K562 (cell line): ENCODE measurements at regions not wholly inside any gene's neighbourhood (a gene's known extent, or its start where the extent isn't known, plus 50 kb on each side); places are given as distances from the start of the nearest gene placed in this dataset.

Source experiments
- ATAC-seq: fragments of 200-7000 bp; cut with Tn5 transposase; 3 replicates; pipeline ENCODE4 v1.9.1; 2020; ENCODE audit warnings: moderate library complexity
- BruUV-seq: library from RNA; stranded (reverse); fragments of 400-500 nt; replicated peaks from 2 replicates; lab custom pipeline; 2021; lab: Mats Ljungman, UMichigan
- CTCF ChIA-PET: fragments of 300-600 bp; formaldehyde crosslinking; extraction: SDS; loops from one replicate; lab custom pipeline; 2021; ENCODE audit warnings: low intra/inter-chr PET ratio; lab: Yijun Ruan, JAX
- POLR2A ChIA-PET: fragments of 300-600, 350-650 bp; sonication (Branson Sonifier 250); formaldehyde crosslinking; extraction: SDS; loops from one replicate; lab custom pipeline; 2021; ENCODE audit warnings: antibody characterized with exemption, inconsistent platforms; lab: Yijun Ruan, JAX
- DNase-seq, 4 experiments: peaks; one replicate each; pipeline versions ENCODE4 v3.0.0 to v3.0.0-alpha.2; 2011 to 2018; ENCODE audit warnings: low spot score in 3 of 4, mixed read lengths in 3 of 4; ENCODE audit errors: extremely low read depth in 1 of 4
- FAIRE-seq: peaks from 2 replicates; lab custom pipeline; 2011; peaks lifted over from hg19 to GRCh38; lab: Jason Lieb, UNC
- H2AFZ ChIP-seq: 2 replicates; pipeline ENCODE4 v1.6.0; 2011; ENCODE audit warnings: low read depth, low read length, control low read depth, inconsistent platforms
- H3K27ac ChIP-seq: fragments of 200-600 bp; 3 replicates; pipeline ENCODE4 v1.8.0; 2011; ENCODE audit warnings: low read depth, mild to moderate bottlenecking, control low read depth, inconsistent platforms, low read length, moderate library complexity, mixed read lengths; ENCODE audit errors: extremely low read depth
- H3K27me3 ChIP-seq, 2 experiments: fragments of 300-600 bp in 1 of 2; 2 replicates in 1 of 2; 3 replicates in 1 of 2; pipeline versions ENCODE4 v1.6.0 to v1.8.0; 2011; ENCODE audit warnings: inconsistent platforms in 2 of 2, low read length in 2 of 2, mild to moderate bottlenecking in 1 of 2, mixed read lengths in 1 of 2, moderate library complexity in 1 of 2; ENCODE audit not compliant: control insufficient read depth in 2 of 2, insufficient read depth in 2 of 2
- H3K36me3 ChIP-seq: fragments of 300-600 bp; 3 replicates; pipeline ENCODE4 v1.8.0; 2011; ENCODE audit warnings: mild to moderate bottlenecking, low read length, inconsistent platforms; ENCODE audit not compliant: control insufficient read depth, insufficient read depth
- H3K4me1 ChIP-seq, 2 experiments: fragments of 200-600 bp in 1 of 2; replicated peaks in 1 of 2; 2 replicates in 1 of 2; 3 replicates in 1 of 2; pipeline versions ENCODE4 v1.5.1 to v1.8.0; 2011; ENCODE audit warnings: inconsistent platforms in 2 of 2, low read length in 2 of 2, mild to moderate bottlenecking in 1 of 2, mixed read lengths in 1 of 2, moderate library complexity in 1 of 2; ENCODE audit not compliant: control insufficient read depth in 2 of 2, insufficient read depth in 2 of 2
- H3K4me2 ChIP-seq: 2 replicates; pipeline ENCODE4 v1.6.1; 2011; ENCODE audit warnings: low read length, control low read depth, inconsistent platforms, mixed read lengths; ENCODE audit not compliant: insufficient read depth
- H3K4me3 ChIP-seq: fragments of 200-600 bp; sonication (generic), shearing (Covaris generic); 2 replicates; pipeline ENCODE4 v1.5.1; 2016; ENCODE audit warnings: control low read depth, inconsistent platforms
- H3K79me2 ChIP-seq: fragments of 200-600 bp; 3 replicates; pipeline ENCODE4 v1.8.0; 2011; ENCODE audit warnings: low read length, inconsistent platforms; ENCODE audit not compliant: control insufficient read depth, insufficient read depth
- H3K9ac ChIP-seq, 2 experiments: 2 replicates each; pipeline versions ENCODE4 v1.6.0 to v1.6.1; 2011; ENCODE audit warnings: low read depth in 2 of 2, low read length in 2 of 2, control low read depth in 1 of 2, inconsistent platforms in 1 of 2, mild to moderate bottlenecking in 1 of 2, mixed read lengths in 1 of 2; ENCODE audit not compliant: insufficient read depth in 1 of 2
- H3K9me1 ChIP-seq: one replicate; pipeline ENCODE4 v1.6.0; 2011; ENCODE audit warnings: inconsistent platforms, mild to moderate bottlenecking, low read length, moderate library complexity; ENCODE audit not compliant: control insufficient read depth, insufficient read depth
- H3K9me3 ChIP-seq: replicated peaks from 2 replicates; pipeline ENCODE4 v1.5.1; 2011; ENCODE audit warnings: low read depth, low read length, inconsistent platforms; ENCODE audit not compliant: control insufficient read depth, insufficient read depth
- H4K20me1 ChIP-seq: replicated peaks from 2 replicates; pipeline ENCODE4 v1.6.1; 2011; ENCODE audit warnings: low read length, inconsistent platforms, mixed read lengths; ENCODE audit not compliant: control insufficient read depth, insufficient read depth
- CBX5 ChIP-seq: IDR thresholded peaks from 2 replicates; pipeline ENCODE4 v1.6.1; 2014; ENCODE audit warnings: low read depth, borderline replicate concordance
- DPF2 ChIP-seq: fragments of 450-650 bp; IDR thresholded peaks from 2 replicates; pipeline ENCODE4 v1.6.1; 2016
- FIP1L1 ChIP-seq: fragments of 200-400 bp; formaldehyde crosslinking; IDR thresholded peaks from 2 replicates; pipeline ENCODE4 v1.6.1; 2018; ENCODE audit warnings: mild to moderate bottlenecking, low read depth, low read length; ENCODE audit not compliant: poor library complexity, severe bottlenecking
- FOXK2 ChIP-seq, 2 experiments: fragments of 450-650 bp; IDR thresholded peaks in 1 of 2; conservative IDR thresholded peaks in 1 of 2; 2 replicates each; pipeline ENCODE4 v1.6.1; 2016; ENCODE audit warnings: low read depth in 2 of 2, mild to moderate bottlenecking in 1 of 2
- MXI1 ChIP-seq: IDR thresholded peaks from 2 replicates; pipeline ENCODE4 v1.6.1; 2011; ENCODE audit warnings: low read depth, mild to moderate bottlenecking, improper control_type of control experiment, low read length
- PKNOX1 ChIP-seq: fragments of 450-650 bp; IDR thresholded peaks from 2 replicates; pipeline ENCODE4 v1.6.1; 2016
- RFX7 ChIP-seq: fragments of 250-450 bp; sonication (Bioruptor Pico); IDR thresholded peaks from 2 replicates; pipeline ENCODE4 v1.5.1; 2021; ENCODE audit warnings: mild to moderate bottlenecking
- ZNF609 ChIP-seq: sonication (generic); formaldehyde crosslinking; IDR thresholded peaks from 2 replicates; pipeline ENCODE4 v1.8.1; 2023; ENCODE audit warnings: missing genetic modification reagents, mild to moderate bottlenecking, borderline replicate concordance
- WGBS: fragments of 100-300 bp; shearing (Covaris generic); methylation state at CpG from one replicate; pipeline ENCODE4 v1.1.6; 2016; ENCODE audit warnings: low coverage, mixed read lengths; ENCODE audit not compliant: insufficient coverage; ENCODE audit errors: missing lambda C conversion rate; 5-methylcytosine and 5-hydroxymethylcytosine counted together
- in situ Hi-C: fragments of 300-500 bp; cut with MboI; formaldehyde crosslinking; loops from 4 replicates; pipeline ENCODE4 v1.15.0; 2018; ENCODE audit warnings: inconsistent platforms, mixed read lengths
- intact Hi-C: fragments of 100-400 bp; cut with micrococcal nuclease; formaldehyde crosslinking; loops from 2 replicates; pipeline ENCODE4 v1.14.2; 2022
- TF ChIP-seq, protein P1 (sequence below): fragments of 200-800 bp; sonication (Bioruptor generic); IDR thresholded peaks from 2 replicates; pipeline ENCODE4 v1.6.1; 2017; ENCODE audit warnings: missing genetic modification characterization, missing compliant biosample characterization

DNA sequence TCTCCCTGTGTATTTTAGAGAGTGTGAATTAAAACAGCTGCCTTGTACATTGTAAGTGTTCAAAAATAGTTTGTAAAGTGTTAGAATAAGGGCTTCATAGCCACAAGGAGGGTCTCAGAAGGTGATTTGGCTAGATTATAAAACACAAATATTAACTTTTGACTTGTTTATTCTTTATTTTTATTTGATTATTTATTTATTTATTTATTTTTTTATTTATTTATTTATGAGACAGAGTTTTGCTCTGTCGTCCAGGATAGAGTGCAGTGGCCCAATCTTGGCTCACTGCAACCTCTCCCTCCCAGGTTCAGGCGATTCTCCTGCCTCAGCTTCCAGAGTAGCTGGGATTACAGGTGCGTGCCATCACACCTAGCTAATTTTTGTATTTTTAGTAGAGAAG lies 111.5 kb upstream of the RBFOX1 start:
- ChIA-PET POLR2A (interaction anchor here (1.1 kb wide), 1 partner anchor 51 kb away, joined by 3 read pairs; no protein-coding TSS in a partner anchor), CTCF (no interaction called here)
- DNase-seq = no peak
- H3K27ac ChIP-seq = no peak overlapping the region
- TF ChIP-seq PKNOX1 (no peak), DPF2 (no peak), RFX7 (CRISPR knock-in tag) (no peak), FIP1L1 (no peak), CBX5 (no peak), MXI1 (no peak), ZNF609 (no peak), FOXK2 (conservative IDR thresholded peaks at IDR 0.05 in 1 of 2, IDR thresholded peaks at IDR 0.05 in 1 of 2; ENCODE audit: low read depth in 2 of 2) (no peak)
- TF ChIP-seq, protein P1, sequence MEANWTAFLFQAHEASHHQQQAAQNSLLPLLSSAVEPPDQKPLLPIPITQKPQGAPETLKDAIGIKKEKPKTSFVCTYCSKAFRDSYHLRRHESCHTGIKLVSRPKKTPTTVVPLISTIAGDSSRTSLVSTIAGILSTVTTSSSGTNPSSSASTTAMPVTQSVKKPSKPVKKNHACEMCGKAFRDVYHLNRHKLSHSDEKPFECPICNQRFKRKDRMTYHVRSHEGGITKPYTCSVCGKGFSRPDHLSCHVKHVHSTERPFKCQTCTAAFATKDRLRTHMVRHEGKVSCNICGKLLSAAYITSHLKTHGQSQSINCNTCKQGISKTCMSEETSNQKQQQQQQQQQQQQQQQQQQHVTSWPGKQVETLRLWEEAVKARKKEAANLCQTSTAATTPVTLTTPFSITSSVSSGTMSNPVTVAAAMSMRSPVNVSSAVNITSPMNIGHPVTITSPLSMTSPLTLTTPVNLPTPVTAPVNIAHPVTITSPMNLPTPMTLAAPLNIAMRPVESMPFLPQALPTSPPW (CRISPR knock-in tag) = no peak
- H3K36me3 ChIP-seq = no peaks in the 10 kb centered on the region
- no peaks in the 10 kb centered on the region for H3K4me1 ChIP-seq
- no TSS peak for BruUV-seq
- H3K9me3 ChIP-seq = no peaks in the 10 kb centered on the region
- no peak overlapping the region for H2AFZ ChIP-seq
- H3K4me3 ChIP-seq = no peak overlapping the region
- H3K9ac ChIP-seq = no peak overlapping the region
- 0% methylated on average over 2 of the region's 3 CpGs for WGBS
- FAIRE-seq = no peak
- intact Hi-C loops = no loop called here
- H3K9me1 ChIP-seq = no peaks in the 10 kb centered on the region
- ATAC-seq = no peak
- in situ Hi-C loops = no loop called here
- peaks cover 0 to 3% of the 10 kb centered on the region in 2 experiments; a peak in 1 of 5 replicates for H3K27me3 ChIP-seq
- no peak overlapping the region for H3K4me2 ChIP-seq
- 0 out of 2 replicates have a peak, but pooled peaks cover 3% of the 10 kb centered on the region for H4K20me1 ChIP-seq
- H3K79me2 ChIP-seq = no peaks in the 10 kb centered on the region
